ENCODE measurements at regions not wholly inside any gene's neighbourhood (a gene's known extent, or its start where the extent isn't known, plus 50 kb on each side); places are given as distances from the start of the nearest gene placed in this dataset.

GRCh38 chr1:111556325-111557037 is 53.0 kb upstream of the ADORA3 start:
- intact Hi-C loops (cut with DNase I, micrococcal nuclease): no loop called here
- DNase-seq: no peak
- ATAC-seq: no peak

DNA sequence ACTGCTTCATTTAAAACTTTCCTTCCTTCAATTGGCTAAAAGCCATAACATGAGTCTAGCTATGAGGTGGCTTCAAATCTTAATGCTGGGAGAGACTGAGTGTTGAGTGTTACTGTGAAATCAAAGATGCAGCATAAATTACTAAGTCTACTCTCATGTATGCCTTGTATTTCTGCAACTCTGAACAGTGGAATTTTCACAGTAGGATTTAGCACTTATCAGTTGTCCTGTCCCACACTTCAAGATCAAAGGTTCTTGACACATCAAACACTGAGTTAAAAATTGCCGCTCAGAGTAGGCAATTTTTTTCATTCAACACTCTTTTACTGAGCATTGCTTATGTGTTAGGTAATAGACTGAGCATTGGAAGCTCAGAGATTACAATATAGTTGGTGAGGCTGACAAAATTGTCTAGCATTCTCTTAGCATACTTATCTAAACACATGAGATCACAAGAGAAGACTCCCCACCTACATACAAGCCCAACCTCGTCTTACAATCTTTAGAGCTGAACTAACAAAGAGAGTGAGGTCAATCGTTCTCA is 56.4 kb upstream of the ADORA3 start:
- ATAC-seq (no peak), DNase-seq (no peak)
- intact Hi-C loops (cut with DNase I, micrococcal nuclease): no loop called here

DNA sequence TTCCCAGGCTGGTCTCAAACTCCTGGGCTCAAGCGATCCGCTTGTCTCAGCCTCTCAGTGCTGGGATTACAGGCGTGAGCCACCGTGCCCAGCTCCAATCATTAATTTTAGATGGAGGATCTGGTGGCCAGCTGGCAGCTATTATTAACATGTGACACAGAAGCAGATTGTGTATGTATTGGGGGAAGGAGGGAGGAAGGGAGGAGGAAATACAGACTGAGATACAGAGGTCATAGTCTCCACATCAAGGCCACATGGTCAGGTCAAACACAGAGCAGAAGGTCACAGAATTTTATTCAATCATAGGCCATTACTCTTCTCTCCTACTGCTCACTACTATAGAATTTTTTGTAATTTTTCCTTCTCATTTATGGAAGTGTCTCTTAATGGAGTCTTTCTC is 57.9 kb upstream of the ADORA3 start:
- intact Hi-C loops (cut with DNase I, micrococcal nuclease): no loop called here
- DNase-seq (no peak), ATAC-seq (no peak)

DNA sequence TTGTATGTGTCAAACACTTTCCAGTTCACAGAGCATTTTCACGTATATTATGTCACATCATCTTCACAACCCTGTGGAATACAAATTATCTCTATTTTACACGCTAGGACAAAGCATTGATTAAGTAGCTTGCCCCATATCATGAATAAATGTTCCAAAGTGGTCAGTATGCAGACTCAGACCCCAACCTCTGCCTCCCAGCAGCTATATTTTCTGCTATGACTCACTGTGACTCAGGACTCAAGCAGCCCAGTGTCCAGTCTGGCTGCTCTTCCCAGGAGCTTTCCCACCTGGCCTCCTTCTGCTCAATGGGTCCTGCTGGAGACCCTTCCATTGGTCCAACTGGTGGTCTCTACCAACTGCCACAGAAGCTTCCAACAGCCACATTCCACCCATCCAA is 56.0 kb upstream of the RAP1A start:
- DNase-seq (no peak), ATAC-seq (no peak)
- intact Hi-C loops (cut with DNase I, micrococcal nuclease): no loop called here

DNA sequence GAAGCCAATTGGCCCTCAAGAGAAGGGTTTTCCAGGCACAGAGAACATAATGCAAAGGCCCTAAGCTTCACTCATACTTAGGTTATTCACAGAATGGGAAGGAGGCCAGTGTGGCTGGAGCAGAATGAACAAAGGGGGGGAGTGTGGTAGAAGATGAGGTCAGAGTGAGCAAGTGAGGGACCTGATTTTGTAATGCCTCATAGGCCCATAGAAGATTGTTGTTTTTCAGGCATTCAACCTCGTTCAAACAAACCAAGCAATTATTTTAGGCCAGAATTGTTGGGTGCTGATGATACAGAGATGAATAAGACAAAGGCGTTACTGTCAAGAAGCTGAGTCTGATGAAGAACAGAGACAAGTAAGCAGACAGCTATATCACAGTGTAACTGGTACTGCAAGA is 54.5 kb upstream of the RAP1A start:
- DNase-seq (no peak), ATAC-seq (no peak)
- intact Hi-C loops (cut with DNase I, micrococcal nuclease): no loop called here

GRCh38 chr1:111565968-111566367 is 53.6 kb upstream of the RAP1A start:
- intact Hi-C loops (cut with DNase I, micrococcal nuclease): no loop called here
- ATAC-seq (peak; percentile 85), DNase-seq (no peak)

DNA sequence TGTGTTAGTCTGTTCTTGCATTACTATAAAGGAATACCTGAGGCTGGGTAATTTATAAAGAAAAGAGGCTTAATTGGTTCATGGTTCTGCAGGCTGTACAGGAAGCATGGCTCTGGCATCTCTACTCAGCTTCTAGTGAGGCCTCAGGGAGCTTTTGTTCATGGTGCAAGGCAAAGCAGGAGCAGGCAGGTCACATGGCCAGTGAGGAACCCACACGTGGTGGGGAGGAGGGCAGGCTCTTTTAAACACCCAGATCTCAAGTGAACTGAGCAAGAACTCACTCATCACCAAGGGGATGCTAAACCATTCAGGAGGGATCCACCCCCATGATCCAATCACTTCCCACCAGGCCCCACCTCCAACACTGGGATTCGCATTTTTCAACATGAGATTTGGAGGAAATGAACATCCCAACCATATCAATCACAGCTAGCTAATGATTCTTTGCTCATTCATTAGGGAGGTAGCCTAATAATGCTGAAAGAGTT is 51.4 kb upstream of the RAP1A start:
- DNase-seq (no peak), ATAC-seq (no peak)
- intact Hi-C loops (cut with DNase I, micrococcal nuclease): no loop called here
